ENCODE measurements at regions not wholly inside any gene's neighbourhood (a gene's known extent, or its start where the extent isn't known, plus 50 kb on each side); places are given as distances from the start of the nearest gene placed in this dataset.

GRCh38 chr6:15194453-15194852 lies 51.4 kb upstream of the JARID2 start:
- no peak for TF ChIP-seq CTCF (IDR thresholded peaks at IDR 0.05; ENCODE audit: insufficient read depth, low read depth, low read length)
- TF ChIP-seq EZH2 (IDR thresholded peaks at IDR 0.05; ENCODE audit: insufficient read depth, low read length): no peak
